HG03432 (cell line): ENCODE measurements at regions not wholly inside any gene's neighbourhood (a gene's known extent, or its start where the extent isn't known, plus 50 kb on each side); places are given as distances from the start of the nearest gene placed in this dataset.
"Not testable (repeated sequence)": the region's sequence is repeated elsewhere in the genome, so short reads cannot be mapped to it uniquely, and the experiment has no call there.

Experiments
- ATAC-seq: cut with Tn5 transposase; IDR thresholded peaks from one replicate; pipeline ENCODE4 v1.9.1; 2021; ENCODE audit warnings: mild to moderate bottlenecking, moderate library complexity; ENCODE audit not compliant: unreplicated experiment

DNA sequence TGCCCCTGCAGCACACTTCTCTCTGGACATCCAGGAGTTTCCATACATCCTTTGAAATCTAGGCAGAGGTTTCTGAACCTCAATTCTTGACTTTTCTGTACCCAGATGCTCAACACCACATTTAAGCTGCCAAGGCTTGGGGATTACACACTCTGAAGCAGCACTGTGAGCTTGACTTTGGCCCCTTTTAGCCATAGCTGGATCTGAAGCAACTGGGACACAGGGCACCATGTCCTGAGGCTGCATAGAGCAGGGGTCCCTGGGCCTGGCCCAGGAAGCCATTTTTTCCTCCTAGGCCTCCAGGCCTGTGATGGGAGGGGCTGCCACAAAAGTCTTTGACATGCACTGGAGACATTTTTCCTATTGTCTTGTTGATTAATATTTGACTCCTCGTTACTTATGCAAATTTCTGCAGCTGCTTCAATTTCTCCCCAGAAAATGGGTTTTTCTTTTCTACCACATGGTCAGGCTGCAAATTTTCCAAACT, 694.0 kb downstream of the DIPK2A start:
- no peak for ATAC-seq

DNA sequence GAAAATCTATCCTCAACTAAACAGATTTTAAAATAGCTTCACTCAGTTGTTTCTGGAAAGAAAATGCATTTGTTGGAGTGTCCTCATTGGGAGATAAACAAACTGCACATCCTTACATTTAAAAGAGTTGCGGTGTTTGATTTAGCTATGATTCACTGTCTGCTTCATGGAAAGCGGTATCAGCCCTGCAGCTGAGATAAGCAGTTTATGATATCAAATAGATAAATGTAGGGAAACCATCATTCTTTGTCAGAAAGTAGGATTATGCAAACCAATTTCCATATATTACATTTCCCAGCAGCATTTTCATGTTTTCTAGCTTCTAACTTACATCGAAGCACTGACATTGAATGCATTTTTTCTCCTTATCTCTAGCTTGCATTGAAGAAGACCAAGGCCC, 698.9 kb downstream of the DIPK2A start:
- no peak for ATAC-seq

DNA sequence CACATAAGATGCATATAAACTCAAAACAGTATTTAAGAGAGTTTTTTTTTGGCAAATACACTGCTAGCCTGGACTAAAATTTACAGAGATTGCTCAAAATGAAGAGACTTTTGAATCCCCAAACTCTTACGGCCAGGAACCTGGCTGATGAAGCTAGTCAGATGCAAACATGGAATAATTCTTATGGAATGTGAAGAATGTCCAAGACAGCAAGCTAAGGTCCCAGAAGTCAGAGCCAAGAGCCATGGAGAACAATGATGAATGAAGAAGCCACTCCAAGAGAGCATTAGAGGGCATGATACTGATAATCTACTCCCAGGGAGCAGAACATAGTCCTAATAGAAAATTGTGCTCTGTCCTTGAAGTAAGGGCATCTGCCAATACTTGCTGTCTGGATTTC, 705.5 kb downstream of the DIPK2A start:
- no peak for ATAC-seq

DNA sequence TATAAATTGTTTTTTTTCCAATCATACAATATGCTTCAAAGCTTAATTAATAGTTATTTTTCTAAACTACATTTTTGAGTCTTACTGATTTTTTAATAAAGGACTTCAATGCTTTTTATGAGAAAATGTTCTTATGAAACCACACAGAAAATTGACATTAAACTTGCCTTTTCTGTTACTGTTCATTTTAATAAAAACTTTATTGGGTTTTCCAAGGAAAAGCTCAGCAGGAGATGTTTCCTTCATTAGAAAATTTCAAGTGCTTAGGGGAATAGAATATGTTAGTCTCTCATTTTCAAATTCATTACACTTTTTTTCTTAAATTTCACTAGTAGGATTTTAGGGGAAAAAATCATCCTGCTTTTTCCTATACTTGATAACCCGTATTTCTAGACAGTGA, 711.4 kb downstream of the DIPK2A start:
- ATAC-seq: no peak

DNA sequence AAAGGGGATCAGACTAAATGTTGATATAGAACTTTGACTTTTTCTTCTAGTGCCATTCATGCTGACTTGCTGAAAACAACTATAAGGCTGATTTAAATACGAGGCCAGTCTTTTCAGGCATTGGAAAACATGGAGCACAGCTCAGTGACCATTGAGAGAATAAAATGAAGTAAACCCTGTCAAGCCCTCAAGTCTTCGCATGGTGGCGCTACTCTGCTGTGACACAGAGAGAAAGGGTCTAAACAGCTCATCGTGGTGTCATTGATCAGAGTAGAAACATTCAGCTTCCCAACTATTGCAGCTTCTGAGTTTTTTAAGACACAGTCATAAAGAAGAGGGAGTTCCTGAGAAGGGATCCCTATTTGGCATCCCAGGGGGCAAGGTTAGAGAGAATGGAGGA, 716.2 kb downstream of the DIPK2A start:
- ATAC-seq: no peak

DNA sequence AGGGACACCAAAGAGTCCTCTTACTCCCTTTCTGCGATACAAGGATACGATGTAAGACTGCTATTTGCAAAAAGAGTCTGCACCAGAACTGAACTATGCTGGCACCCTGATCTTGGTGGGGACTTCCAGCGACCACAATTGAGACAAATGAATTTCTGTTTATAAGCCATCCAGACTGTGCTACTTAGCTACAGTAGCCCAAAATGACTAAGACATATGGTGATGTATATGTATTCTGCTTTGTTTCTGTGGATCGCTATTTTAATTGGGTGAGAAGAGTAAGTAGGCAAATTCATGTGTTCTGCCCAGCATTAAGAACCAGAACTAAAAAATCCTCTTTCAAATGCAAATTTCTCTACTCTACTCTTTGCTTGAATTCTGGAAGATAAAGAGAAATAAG, 720.9 kb downstream of the DIPK2A start:
- ATAC-seq: no peak

DNA sequence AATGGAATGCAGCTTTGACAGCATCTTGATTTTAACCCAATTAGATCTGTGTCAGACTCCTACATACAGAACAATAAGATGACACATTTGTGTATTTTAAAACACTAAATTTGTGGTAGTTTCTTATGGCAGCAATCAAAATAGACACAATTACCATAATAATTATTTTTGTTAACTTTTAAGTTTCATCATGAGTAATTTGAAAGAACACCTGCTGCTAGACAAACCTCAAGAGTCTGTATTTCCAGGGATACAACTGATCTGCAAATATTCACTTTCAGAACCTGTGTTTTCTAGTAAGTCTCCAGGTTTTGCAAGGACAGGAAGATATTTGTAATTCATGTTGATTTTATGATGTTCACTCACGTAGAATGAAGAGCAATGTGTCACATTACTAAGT, 736.8 kb downstream of the DIPK2A start:
- peak; percentile 42 for ATAC-seq

DNA sequence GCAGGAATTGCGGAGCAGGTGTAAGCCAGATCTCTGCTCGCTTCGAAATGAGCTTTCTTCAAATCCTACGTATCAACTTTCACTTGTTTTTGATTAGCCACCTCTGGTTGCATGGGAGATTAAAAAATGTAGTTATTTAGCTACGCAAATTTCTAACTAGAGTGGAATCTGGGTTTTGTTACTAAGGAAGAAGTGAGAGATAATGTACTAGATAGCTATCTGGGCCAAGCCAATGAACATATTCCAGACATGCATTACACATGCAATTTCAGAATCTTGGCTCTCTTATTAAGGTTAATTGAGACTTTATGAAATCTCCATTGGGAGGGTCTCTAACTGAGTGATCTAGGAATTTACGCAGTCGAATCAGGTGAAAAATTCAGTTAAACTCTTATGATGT, 765.7 kb downstream of the DIPK2A start:
- no peak for ATAC-seq

DNA sequence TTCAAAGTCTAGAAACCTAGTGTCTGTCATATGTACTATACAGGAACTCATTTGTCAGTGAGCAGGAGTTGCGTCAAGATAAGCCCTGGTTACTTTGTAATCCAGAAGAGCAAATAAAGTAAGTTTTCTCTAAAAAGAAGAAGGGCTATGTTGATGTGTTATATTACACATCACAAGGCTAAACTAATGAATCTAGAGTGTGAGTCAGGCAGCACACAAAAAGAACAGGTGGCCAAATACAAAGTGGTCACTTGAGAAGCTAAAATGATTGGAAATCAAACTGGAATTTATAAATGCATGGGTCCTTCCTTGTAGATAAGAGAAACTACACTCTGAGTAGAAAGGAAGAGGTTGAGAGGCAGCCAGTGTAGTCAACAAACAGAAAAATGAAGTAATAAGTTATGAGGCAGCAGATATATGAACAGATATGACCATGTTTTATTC, 771.6 kb downstream of the DIPK2A start:
- no peak for ATAC-seq

DNA sequence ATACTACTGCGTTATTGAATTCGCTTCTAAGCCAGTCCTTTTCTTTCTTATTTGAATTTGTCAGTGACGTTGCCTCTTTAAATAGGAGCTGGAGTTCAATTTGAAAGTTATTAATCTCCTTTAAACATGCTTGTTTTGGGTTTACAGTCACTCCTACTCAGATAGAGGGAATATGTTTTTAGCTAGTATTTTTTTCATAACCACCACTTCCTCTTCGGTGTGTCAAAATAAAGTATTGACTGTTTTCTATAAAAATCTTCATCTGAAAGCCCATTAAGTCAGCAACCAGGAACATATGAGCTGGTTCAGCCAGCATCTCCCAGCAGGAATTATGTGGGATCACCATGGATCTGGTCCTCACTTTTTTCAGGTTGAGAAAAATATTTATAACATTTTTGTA, 772.9 kb downstream of the DIPK2A start:
- no peak for ATAC-seq

DNA sequence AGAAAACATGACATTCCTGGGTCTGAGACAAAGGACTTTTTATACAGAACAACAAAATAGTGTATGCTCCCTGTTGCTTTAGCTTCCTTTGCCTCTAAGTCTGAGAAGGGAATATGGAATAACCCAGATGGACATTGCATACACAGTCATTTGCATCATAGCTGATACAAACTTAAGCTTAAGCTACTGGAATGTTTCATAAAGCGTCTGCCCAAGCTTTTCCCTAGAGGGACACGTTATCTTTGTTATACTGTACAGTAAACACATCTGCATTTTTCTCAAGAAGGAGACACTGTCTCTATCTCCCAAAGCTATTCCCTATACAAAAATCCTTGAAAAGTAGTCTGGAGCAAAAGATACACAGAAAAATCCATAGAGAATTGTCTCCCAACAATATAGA, 775.0 kb downstream of the DIPK2A start:
- ATAC-seq: no peak

DNA sequence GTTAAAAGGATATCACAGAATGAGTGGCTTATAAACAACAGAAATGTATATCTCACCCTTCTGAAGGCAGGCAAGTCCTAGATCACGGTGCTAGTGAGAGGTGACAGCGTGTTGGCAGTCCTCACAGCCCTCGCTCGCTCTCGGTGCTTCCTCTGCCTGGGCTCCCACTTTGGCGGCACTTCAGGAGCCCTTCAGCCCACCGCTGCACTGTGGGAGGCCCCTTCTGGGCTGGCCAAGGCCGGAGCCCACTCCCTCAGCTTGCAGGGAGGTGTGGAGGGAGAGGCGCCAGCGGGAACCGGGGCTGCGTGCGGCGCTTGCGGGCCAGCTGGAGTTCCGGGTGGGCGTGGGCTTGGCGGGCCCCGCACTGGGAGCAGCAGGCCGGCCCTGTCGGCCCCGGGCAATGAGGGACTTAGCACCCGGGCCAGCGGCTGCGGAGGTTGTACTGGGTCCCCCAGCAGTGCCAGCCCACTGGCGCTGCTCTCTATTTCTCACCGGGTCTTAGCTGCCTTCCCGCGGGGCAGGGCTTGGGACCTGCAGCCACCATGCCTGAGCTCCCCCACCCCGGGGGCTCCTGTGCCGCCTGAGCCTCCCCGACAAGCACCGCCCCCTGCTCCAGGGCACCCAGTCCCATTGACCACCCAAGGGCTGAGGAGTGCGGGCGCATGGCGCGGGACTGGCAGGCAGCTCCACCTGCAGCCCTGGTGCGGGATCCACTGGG, 778.1 kb downstream of the DIPK2A start:
- not testable (repeated sequence) for ATAC-seq

DNA sequence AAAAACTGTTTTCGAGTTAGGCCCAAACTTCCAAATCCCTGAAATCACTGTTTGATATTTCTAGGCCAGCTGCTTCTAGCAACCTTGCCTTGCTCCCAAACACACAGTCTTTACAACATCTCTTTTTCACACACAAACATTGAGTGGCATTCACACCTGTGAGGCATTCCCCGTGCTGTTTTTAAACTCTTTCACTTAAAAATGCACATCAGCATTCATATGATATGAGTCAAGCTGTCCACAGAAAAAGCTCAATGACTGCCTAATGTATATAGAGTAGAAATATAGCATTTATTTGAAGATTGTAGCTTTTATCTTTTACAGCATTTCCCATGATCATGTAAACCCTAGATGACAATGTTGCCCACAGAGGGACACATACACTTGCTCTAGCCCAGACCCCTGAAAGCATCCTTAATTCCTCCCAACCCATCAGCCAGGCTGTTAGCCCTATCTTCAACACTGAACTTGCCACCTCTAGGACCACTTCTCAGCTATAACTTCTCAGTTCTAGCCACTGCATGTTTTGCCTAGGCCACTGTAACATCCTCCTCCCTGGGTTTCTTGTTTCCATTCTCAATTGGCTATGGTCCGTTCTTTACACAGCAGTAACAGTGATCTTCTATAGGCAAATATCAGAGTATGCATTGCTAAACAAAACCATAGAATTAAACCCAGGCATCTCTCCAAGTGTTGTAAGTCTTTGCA, 782.6 kb downstream of the DIPK2A start:
- ATAC-seq: no peak

DNA sequence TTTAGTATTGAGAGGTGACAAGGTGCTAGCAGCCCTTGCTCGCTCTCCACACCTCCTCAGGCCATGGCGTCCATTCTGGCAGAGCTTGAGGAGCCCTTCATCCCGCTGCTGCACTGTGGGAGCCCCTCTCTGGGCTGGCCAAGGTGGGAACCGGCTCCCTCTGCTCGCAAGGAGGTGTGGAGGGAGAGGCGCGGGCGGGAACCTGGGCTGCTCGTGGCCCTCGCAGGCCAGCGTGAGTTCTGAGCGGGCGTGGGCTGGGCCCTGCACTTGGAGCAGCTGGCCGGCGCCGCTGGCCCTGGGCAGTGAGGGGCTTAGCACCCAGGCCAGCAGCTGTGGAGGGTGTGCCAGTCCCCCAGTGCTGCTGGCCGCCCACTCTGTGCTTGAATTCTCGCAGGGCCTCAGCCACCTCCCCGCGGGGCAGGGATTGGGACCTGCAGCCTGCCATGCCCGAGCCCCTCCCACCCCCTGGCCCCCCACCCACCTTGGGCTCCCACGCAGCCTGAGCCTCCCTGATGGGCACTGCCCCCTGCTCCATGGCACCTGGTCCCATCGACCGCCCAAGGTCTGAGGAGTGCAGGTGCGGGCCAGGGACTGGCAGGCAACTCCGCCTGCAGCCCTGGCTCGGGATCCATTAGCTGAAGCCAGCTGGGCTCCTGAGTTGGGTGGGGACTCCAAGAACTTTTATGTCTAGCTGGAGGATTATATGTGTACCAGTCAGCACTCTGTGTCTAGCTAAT, 785.2 kb downstream of the DIPK2A start:
- no peak for ATAC-seq

DNA sequence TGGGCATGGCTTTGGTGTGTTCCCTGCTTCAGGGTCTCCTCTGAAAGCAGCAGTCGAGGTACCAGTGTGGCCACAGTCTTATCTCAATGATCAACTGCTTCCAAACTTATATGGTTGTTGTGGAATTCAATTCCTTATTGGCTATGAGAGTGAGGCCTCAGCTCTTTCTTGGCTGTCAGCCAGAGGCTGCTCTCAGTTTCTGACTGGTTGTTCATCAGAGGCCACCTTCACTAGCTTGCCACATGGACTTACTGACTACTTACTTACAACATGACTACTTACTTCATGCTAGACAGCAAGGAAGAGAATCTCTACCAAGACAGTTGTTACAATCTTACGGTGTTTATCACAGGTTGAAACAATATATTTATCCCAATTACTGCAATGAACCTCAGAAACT, 789.2 kb downstream of the DIPK2A start:
- no peak for ATAC-seq

DNA sequence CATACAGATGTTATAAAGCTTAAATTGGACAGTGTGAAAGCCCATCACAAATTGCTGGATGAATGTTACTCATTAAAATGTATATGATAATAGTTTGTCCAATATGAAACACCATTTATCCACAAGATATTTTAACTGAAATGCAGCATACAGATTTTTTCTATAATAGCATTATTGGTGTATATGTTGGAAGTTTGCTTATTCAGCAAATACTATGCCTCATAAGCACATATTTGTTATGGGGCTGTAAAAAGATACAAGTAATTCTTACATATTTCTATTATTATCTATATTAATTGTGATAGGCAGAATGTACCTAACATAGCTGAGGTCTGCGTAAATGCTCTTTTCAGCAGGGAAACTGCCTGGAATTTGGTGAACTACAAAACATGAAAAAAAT, 790.5 kb downstream of the DIPK2A start:
- no peak for ATAC-seq

DNA sequence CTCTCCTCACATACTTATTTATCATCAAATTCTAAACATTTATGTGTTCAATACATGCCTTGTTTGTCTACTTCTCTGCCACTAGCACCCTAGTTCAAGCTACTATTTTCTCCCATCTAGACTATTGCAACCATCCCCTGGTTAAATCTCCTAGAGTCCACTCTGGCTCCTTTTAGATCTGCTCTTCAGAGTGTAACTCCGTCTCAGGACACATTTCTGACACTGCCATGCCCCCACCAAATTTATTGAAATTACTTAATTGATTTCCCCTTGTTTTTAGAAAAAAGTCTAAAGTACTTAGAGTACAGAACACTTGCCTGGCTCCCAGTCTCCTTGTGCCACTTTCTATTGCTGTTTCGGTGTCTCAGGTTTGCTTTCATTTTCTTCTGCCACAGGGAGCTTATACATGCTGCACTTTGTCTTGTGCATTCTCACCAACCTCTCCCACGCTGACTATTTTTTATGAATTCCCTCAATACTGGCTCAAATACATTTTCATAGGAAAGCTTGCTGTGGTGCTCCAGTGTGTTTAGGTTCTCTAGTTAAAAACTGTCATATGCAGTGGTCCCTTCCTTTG, 792.3 kb downstream of the DIPK2A start:
- ATAC-seq: peak; percentile 98

DNA sequence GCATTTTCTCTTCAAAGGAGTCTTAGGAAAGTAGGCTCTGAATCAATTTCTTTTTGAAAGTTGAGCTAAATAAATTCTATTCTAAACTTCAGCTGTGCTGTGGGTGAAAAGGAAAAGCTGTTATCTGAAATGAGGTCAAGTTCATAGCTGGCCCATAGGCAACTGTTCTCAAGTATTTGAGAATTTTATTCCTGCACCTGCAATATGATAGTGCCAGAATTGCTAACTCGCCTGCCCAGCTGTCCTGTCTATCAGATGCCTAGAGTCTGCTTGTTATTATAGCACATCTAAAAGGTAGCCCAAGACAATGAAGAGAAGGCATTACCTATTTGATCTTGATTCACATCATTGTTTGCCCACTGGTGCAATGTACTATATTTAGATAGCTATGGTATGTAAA, 798.7 kb downstream of the DIPK2A start:
- no peak for ATAC-seq

DNA sequence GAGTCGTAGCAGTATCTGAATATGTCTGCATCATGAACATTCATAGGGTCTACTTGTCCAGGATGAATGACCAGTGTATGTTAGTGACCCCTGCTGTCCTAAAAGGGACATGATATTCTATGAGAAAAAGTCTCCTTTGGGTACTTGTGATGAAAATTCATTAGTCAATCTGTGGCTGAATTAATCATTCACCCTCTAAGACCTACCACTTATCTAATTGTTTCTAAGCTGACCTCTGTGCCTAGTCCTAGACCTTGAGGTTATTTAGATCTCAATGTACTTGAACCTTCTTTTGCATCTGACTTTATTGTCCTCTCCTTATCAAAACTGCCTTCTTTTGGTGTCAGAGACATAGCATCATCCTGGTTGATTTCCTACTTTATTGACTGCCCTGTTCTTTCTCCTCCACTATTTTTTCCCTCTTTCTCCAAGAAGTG, 799.3 kb downstream of the DIPK2A start:
- peak; percentile 67 for ATAC-seq

DNA sequence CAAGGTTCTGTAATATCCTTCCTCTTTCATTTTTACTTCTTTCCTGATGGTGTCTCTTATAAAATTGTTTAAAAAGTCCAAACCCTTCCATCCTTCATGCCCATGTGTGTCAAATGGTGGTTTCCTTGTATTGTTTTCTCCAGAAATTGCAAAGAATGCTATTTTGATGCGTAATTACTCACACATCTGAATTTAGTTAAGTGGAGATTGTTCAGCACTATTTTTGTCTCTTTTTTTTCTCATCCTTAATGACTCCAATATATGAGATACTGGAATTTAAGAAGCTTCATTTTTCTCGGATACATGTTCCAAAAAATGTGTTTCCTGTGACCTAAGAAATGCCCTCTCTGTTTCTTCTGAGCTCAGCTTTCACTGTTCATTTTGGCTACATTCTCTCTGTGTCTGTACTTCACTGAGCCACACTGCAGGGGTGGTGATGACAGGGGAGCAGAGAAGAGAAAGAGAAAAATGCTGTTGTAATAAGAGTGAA, 799.8 kb downstream of the DIPK2A start:
- ATAC-seq: no peak

DNA sequence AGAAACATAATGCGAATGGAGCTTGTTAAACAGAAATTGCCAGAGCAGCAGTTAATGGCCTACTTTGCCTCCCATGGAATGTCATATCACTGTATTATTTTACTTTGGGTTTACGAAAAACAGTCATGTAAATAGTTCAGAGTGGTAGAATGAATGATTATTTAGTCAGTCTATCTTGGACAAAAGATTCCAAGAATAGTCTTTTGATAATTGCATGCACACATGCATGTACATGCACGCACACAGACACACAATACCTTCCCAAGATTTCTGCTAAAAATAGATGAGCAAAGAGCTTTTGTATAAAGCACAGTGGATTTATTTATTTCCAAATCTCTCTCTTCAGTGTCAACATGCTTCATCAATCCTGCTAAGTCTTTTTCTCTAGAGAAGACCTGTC, 800.7 kb downstream of the DIPK2A start:
- no peak for ATAC-seq
